GM18873 (cell line): ENCODE measurements at regions not wholly inside any gene's neighbourhood (a gene's known extent, or its start where the extent isn't known, plus 50 kb on each side); places are given as distances from the start of the nearest gene placed in this dataset.

Source experiments
- ATAC-seq: cut with Tn5 transposase; IDR thresholded peaks from one replicate; pipeline ENCODE4 v1.9.1; 2021; ENCODE audit warnings: mild to moderate bottlenecking, moderate library complexity, moderate number of reproducible peaks; ENCODE audit not compliant: unreplicated experiment, low FRiP score

DNA sequence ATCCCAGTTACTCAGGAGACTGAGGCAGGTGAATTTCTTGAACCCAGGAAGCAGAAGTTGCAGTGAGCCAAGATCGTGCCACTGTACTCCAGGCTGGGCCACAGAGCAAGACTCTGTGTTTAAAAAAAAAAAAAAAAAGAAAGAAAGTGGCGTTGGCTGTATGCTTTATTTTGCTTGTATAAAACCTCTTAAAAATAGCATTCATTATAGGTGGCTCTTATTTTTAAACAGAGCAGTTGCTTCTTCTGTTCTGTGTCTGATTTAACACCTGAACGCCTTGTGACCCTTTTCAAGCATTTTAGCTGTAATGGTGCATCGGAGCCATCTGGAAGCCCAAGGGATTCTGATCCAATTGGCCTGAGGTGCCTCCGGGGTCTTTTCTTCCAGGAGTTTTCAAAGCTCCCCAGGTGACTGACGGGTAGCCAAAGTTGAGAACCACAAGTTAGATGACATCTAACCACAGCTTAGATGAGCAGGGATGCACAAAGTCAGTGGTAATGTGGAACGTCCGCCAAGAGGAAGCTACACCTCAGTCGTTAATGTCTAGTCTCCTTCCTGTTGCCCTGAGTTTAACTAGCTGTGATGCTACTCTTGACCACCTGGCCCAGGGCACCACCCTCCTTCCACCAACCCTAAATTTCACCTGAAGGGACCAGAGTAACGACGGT, 274.6 kb upstream of the KLF6 start:
- no peak for ATAC-seq

DNA sequence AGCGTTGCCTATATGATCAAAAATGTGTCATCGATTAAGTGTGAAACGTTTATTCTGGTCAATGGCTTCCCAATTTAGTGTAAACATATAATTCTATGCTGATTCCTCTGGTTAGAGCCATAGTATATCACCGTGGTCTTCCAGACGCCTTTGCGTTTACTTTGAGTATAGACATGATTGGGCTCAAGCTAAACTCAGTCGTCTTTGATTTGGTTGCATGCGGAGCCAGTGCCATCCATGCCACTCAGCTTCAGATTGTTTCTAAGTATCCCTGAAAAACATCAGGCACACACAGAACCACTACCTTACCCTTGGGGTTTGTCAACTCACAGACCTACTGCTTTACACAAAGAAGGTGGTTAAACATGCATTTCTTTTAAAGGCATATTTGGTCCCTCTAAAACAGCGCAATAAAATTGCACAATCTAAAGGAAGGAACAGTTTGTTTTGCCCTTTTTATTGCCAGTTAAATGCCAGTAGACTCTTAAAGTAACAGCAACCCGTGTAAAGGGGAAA, 273.6 kb upstream of the KLF6 start:
- no peak for ATAC-seq

DNA sequence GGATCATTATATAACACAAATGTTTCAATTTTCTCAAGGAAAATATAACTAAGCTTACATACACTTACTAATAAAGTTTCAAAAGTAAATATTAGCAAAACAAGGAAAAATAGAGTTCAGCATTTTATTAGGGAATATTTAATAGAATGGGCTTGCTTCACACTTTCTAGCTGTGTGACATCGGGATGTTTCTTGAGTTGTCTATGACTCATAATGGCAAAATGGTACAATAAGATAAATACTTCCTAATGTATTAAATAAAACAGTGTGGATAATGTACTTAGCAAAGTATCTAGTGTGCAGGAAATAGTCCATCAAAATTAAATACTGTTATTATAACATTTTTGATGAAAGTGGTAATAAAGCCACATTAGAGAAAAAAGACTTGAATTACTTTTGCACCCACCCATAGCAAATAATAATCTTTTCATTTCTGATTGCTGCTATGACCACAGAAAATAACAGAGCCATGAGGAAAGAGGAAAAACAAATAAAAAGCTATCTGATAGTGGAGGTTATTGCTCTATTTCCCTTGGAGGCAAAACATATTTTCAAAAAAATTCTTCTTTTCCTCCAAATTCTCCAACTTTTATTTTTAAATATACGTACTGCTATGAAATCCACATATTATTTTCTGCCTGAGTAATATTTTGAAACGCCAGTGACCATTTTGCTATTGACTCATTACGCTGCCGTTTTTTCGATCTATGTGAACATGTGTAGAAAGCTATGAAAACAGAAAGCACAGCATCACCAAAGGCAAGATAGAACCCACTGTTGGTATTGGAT, 272.9 kb upstream of the KLF6 start:
- ATAC-seq: no peak

DNA sequence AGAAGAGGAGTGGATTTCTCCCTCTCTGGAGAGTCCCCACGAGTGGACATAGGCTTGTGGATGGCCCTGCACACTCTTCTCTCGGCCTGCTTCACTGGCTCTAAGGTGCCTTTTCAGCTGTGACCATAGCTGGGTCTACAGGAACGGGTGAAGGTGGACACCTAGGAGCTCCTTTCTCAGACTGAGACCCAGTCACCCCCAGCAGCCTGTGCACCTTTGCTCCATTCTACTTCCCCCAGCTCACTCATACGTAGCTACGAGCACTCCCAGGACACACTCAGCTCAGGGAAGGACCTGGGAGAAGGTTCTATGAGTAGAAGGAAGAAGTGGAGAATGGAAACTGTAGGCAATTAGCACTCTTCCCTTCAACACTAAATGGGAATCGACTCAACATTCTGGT, 272.0 kb upstream of the KLF6 start:
- no peak for ATAC-seq

DNA sequence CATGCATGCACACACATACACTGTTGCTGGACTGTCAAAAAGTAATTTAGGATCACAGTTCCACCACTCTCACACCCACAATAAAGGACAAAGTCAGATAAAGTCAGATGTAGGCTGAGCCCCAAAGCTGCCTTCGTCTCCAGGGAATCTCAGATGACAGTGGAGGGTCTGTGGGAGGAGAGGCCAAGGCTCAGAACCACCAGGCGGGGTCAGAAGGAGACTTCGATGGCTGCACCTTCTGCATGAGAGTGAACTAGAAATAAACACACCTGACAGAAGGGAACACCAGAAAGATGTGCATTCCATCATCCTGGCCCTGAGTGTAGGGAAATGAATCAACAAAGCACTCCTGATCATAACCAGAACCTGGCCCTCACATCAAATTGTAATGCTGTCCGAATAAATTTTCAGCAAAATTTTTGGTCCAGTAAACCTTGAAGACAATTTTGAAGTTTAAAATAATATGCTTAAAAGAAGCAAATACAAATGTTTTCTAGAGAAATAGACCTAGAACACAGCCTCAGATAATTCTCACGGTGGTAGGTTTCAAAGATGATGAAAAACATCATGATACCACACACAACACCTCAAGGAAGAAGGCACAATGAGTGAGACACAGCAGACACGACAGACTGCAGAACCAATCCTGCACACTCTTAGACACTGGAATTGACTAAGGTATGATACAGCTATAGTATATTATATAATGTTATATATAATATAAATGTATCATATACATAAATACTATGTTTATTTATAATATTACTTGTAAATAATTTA, 269.8 kb upstream of the KLF6 start:
- no peak for ATAC-seq

DNA sequence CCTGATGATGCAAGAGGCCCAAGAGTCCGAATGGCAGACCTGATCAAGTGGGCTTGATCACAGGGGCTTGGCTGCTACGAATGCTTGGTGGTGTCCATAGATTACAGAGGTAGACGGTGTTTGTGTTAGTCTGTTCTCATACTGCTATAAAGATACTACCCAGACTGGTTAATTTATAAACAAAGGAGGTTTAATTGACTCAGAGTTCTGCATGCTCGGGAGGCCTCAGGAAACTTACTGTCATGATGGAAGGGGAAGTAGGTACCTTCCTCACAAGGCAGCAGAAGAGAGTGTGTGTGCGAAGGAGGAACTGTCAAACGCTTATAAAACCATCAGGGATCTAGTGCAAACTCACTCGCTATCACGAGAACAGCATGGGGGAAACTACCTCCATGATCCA, 268.9 kb upstream of the KLF6 start:
- no peak for ATAC-seq

DNA sequence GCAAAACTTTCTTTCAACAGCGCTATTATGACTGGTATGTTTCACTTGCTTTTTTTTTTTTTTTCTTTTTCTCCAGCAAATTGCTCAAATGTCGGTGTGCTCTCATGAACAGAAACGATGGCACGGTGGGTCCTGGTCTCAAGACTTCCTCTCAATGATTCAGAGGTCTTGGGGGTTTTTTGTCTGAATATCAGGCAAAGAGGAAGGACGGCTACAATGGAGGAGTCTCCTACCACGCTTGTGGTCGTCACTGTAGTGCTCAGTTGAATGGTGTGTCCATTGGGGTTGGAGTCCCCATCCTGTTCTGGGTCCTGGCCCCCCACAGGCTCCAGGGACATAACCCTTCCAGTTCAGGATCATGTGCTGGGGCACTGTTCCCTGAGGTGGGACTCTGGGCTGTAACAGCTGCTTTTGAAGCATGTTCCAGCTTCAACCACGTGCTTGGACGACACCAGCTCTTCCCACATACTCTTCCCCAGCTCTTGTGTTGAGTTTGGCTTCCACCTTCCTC, 266.7 kb upstream of the KLF6 start:
- no peak for ATAC-seq

DNA sequence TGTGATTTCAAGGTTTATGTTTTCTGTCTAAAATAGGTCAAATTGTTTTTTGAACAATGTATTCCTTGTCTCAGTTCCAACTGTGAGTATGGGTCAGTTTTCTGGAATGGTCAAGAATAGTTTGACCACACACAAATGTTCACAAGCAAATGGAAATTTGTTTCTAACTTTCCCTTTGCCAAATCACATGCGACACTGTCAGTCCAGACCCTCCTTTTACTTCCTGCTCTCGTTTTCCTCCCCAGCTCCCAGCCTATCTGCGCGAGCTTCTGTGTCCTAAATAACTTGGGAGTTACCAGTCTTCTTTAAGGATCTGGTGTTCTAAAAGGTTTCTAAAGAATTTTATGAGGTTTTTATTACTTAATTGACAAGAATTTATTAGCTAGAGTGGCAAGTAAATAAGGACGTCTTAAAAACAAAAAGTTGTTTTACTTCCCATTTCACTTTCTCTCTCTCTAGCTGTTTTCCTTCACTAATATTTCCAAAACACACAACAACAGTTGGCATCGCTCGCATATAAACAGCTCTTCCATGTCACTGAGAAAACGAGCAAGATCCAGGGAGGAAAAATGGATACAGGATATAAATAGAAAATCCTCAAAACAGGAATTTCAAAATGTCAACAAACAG, 266.1 kb upstream of the KLF6 start:
- no peak for ATAC-seq

DNA sequence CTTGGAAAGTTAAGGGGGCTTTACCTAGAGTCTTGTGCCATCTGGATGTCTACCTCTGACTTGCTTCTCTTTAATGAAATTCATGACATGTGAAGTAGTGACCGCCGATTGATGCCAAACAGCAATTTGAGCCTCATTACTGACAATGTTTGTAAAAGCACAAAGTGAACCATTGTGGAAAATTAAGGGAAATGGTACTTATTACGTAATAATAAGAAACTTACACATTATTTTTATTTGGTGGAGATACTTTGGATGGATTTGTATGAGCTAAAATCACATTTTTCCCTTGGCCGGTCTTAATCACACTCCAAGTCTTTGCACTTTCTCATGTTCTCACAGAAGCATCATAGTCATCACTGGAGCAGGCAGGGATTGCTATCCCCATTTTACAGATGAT, 265.1 kb upstream of the KLF6 start:
- no peak for ATAC-seq

DNA sequence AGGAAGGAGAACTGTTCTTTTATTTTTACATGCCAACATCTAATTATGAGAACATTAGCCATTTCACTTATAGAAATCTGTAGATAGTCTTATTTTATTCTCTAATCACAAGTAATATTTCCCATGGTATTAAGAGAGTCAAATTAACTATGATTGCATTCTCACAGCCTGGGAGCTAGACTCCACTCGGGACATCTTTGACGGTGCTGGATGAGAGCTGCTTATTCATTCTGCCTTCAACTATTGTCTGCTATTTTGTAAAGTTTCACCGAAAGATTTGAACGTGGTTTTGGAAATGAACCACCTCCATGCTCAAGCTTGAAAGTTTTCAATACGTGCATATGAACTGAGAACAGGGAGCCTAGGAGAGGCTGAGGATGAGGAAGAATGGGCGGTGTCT, 264.3 kb upstream of the KLF6 start:
- ATAC-seq: no peak

DNA sequence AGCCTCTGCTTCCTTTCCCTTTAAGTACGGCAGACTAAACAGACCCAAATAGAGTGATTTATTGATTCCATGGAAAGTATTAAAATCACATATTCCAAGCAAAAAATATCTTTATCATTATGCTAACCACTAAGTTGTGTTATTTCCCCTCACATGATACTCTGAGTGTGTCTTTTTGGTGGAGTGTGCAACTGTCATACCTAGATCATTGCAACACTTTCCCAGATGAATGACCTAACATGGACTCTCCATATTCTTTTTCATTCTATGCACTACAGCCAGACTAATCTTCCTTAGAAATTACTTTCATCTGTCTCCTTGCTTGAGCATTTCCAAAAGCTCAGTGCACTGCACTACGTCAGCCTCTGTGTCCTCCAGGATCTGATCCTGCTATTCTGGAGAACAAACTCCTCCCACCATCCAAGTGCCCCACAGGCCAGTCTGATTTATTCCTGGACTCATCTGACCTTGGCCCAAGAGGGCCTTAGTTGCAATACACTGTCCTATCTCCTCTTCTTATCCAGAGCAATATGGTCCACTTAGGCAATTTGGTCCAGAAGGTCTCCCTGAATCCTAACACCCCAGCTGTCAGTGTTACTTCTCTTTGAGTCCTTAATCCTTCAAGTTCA, 263.3 kb upstream of the KLF6 start:
- no peak for ATAC-seq

DNA sequence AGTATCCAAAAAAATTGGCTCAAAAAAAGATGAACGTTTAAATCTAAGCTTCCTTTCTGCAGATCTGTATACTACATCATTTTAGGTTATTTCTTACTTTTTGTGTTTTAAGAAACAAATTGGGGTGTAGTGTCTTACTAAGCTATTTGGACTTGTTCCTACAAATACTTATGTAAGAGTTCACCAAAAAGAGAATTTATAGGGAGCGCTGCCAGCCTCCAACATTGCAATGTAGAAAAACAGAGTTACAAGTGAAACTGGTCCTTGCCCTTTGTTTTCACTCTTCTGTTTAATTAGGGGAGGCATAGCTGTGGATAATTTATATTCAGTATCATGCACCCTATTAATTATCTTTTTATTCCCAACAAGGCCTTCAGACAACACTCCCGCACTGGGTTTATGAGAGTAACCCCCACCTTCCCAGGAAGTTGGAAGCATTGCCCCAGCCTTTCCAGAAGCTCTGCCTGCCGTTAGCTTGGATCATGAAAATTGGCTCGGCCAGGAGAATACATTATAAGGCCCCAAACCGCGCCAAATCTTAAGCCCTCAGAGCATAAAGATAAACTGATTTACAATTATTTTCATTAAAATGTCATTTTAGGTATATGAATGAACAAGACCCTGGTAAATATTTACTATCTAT, 261.8 kb upstream of the KLF6 start:
- ATAC-seq: no peak

DNA sequence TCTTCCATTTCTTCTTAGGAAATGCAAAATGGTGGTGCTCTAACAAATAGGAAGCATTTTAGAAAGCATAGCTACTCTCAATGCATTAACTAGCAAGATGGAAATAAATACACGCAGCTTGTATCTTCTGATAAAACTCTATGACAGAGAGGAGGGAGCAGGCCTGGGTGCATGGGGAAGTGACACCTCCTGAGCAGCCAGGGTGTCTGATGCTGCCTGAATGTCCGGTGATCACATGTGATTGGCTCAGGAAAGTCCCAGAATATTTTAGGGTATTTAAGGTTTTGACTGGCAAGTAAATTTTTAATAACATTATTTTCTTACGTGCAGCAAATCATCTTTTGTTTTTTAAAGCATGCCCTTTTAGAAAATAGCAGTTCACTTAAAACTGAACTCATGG, 261.0 kb upstream of the KLF6 start:
- ATAC-seq: no peak

DNA sequence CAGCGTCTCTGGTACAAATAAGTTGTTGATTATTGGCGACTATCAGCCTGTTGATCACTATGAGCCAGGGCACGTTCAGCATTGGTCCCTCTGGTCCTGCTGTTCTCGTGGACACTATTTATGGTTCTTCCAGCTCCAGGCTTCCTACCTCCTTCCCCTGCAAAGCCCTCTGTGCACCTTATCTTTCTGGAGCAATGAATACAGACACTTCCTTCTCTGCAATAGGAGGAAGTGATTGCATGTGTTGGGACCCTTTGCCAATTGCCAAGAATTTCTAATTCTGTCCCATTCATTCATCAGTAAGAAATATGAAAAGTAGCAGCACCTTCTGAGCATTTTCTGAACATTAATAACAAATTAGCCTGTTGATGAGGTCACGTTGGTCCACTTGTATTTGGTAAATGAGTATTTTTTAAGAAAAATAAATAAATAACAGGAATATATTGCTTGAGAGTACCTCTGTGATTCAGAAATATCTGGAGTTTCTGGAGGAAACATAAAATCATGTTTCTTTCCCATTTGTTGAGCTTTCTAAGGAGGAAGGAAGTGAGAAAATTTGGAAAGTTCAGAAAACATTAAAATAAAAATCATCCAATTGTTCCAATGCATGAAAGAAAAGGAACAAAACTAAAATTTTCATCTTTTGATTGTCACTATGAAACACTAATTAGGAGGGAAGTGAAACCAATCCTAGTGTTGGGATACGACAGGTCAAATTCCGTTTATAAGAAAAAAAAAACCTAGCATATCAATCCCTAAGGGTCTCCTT, 259.1 kb upstream of the KLF6 start:
- no peak for ATAC-seq

DNA sequence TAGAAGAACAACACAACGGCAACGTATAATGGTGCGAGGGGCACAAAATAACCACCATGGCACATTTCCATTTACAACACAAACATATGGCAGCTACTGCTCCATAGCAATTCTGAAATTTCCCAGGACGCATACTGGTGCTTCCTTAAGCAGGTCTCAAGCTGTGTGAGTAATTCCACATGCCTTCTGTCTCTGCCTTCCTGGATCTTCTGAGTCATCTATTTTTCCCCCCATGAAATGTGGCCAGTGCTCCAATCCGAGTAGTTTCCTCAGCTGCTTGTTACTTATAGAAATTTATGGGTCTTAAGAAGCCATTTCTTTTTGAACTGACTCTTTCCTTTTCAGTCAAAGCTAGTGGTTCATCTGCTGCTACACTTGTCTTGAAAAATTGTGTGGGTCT, 256.6 kb upstream of the KLF6 start:
- no peak for ATAC-seq

DNA sequence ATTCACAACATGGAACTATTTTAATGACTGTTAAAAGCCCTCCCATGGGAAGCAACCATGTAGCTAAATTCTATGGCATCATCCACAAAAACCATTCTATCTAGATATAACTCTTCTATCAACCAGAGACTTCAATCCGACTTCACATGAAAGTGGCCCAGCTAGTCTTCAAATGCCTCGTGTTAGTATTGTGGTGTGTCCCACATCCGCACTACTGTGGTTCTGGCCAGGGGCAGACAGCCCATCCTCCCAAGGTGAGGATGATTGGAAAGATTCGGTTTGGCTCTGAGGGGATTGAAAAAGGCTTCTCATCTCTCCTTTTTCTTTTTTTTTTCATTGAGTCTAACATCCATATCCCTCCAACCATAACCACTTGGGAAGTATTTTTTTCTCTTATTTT, 253.0 kb upstream of the KLF6 start:
- ATAC-seq: no peak

DNA sequence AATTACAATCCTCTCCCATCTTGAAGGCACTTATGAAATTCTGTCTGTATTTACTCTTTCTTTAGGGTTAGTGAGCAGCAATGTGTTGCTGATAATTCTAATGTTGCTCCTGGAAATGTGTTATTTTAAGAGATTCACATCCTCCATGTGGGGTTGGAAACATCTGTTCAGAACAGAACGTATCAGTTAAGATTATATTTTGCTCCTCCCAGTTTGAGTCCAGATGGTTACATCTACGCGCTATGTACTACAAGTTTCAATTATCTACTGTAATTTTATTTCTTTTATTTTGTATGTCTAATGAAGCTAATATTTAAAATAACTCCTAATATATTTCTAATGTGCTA, 250.6 kb upstream of the KLF6 start:
- no peak for ATAC-seq

DNA sequence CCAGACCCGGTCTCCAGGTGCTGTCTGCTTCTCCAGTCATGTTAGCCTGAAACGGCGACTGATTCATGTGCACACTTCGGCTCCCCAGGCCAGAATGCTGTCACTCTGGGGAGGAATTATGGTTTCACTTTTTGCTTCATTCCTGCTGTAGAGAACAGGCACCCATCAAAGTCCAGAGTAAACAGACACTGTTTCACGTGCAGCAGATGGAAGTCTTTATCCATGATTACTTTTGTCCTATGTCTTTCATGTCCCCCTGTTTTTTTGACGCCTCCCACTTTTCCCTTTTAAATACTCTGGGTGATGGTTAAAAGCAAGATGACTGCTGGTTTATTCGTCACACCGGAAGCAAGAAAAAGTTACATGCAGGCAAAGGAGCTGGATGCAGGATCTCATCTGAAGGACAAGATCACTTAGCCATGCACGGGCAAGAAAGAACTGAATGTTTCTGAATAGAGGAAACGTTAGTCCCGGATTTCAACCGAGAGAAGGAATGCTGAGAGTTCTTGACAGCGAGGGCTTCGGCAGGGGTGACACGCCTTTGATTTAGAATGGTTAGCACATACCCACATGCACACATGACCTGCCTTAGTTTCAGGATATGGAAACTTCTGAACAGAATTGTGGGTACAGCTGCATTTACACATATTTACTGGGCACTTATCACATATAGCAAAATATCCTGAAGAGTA, 250.0 kb upstream of the KLF6 start:
- no peak for ATAC-seq
